AG04450 (cell line): ENCODE measurements at regions not wholly inside any gene's neighbourhood (a gene's known extent, or its start where the extent isn't known, plus 50 kb on each side); places are given as distances from the start of the nearest gene placed in this dataset.

Experiments
- CTCF ChIA-PET: fragments of 300-600, 350-600 bp; formaldehyde crosslinking; extraction: SDS; loops from one replicate; lab custom pipeline; 2022; ENCODE audit warnings: antibody characterized with exemption, inconsistent platforms; lab: Charles Lee
- POLR2A ChIA-PET: fragments of 350-600 bp; formaldehyde crosslinking; extraction: SDS; loops from one replicate; lab custom pipeline; 2021; ENCODE audit warnings: antibody characterized with exemption, inconsistent platforms; lab: Yijun Ruan, JAX
- DNase-seq: peaks from one replicate; pipeline ENCODE4 v3.0.0-alpha.2; 2011; ENCODE audit warnings: low read depth, low spot score
- H3K27ac ChIP-seq: one replicate; pipeline ENCODE4 v1.5.1; 2012; ENCODE audit warnings: low read depth, low read length, control low read depth
- H3K27me3 ChIP-seq: one replicate; pipeline ENCODE4 v1.6.0; 2012; ENCODE audit warnings: low read length; ENCODE audit not compliant: control insufficient read depth, insufficient read depth
- H3K4me3 ChIP-seq: 2 replicates; pipeline ENCODE4 v1.5.1; 2011; ENCODE audit warnings: mild to moderate bottlenecking, low read depth, low read length, control low read depth
- H3K9me3 ChIP-seq: 2 replicates; pipeline ENCODE4 v1.5.1; 2012; ENCODE audit warnings: low read length; ENCODE audit not compliant: control insufficient read depth, insufficient read depth
- CTCF ChIP-seq: IDR thresholded peaks from 2 replicates; pipeline ENCODE4 v1.5.1; 2011; ENCODE audit warnings: low read depth, low read length, control low read depth, inconsistent platforms

- CTCF ChIA-PET = no interaction called here
- Histone ChIP-seq H3K9me3 (peaks cover 24% of the 10 kb centered on the region), H3K27me3 (no peaks in the 10 kb centered on the region), H3K4me3 (no peak overlapping the region), H3K27ac (no peak overlapping the region)
- DNase-seq = no peak
- POLR2A ChIA-PET = no interaction called here
- TF ChIP-seq CTCF = no peak
Observed at GRCh38 chr6:163744256-163744925, 329.9 kb downstream of the QKI start.

GRCh38 chr6:163743796-163744195 is 329.3 kb downstream of the QKI start:
- no peak for TF ChIP-seq CTCF
- Histone ChIP-seq H3K4me3 (no peak overlapping the region), H3K27me3 (no peaks in the 10 kb centered on the region), H3K27ac (no peak overlapping the region), H3K9me3 (peaks cover 19% of the 10 kb centered on the region)
- ChIA-PET POLR2A (no interaction called here), CTCF (no interaction called here)
- no peak for DNase-seq

GRCh38 chr6:163741743-163742363 is 327.3 kb downstream of the QKI start:
- H3K4me3 ChIP-seq = no peak overlapping the region
- POLR2A ChIA-PET = no interaction called here
- H3K27ac ChIP-seq = no peak overlapping the region
- no peak for DNase-seq
- H3K9me3 ChIP-seq = peaks cover 15% of the 10 kb centered on the region
- CTCF ChIA-PET = no interaction called here
- TF ChIP-seq CTCF = no peak
- no peaks in the 10 kb centered on the region for H3K27me3 ChIP-seq

GRCh38 chr6:163741342-163741741 is 326.8 kb downstream of the QKI start:
- H3K27me3 ChIP-seq = no peaks in the 10 kb centered on the region
- H3K9me3 ChIP-seq = peaks cover 15% of the 10 kb centered on the region
- no peak for TF ChIP-seq CTCF
- ChIA-PET CTCF (no interaction called here), POLR2A (no interaction called here)
- no peak overlapping the region for H3K27ac ChIP-seq
- DNase-seq = no peak
- H3K4me3 ChIP-seq = no peak overlapping the region

- POLR2A ChIA-PET = no interaction called here
- H3K9me3 ChIP-seq = peaks cover 15% of the 10 kb centered on the region
- no peak for DNase-seq
- H3K27ac ChIP-seq = no peak overlapping the region
- H3K4me3 ChIP-seq = no peak overlapping the region
- TF ChIP-seq CTCF = no peak
- CTCF ChIA-PET = no interaction called here
- H3K27me3 ChIP-seq = peaks cover 3% of the 10 kb centered on the region
Observed at GRCh38 chr6:163739966-163740365, 325.4 kb downstream of the QKI start.
